ENCODE measurements at regions not wholly inside any gene's neighbourhood (a gene's known extent, or its start where the extent isn't known, plus 50 kb on each side); places are given as distances from the start of the nearest gene placed in this dataset.
"Not testable (repeated sequence)": the region's sequence is repeated elsewhere in the genome, so short reads cannot be mapped to it uniquely, and the experiment has no call there.

GRCh38 chr4:131609039-131609438 is 1540.1 kb upstream of the PCDH10 start:
- H3K27ac ChIP-seq, result no peak overlapping the region
- no peak for TF ChIP-seq CTCF (conservative IDR thresholded peaks at IDR 0.05)

- not testable (repeated sequence) for H3K27ac ChIP-seq
Measured at GRCh38 chr4:131610517-131610916, 1538.6 kb upstream of the PCDH10 start.

- TF ChIP-seq CTCF (conservative IDR thresholded peaks at IDR 0.05), result no peak
- H3K27ac ChIP-seq, result no peak overlapping the region
Measured at GRCh38 chr4:131613086-131613823, 1535.8 kb upstream of the PCDH10 start.

- no peak for TF ChIP-seq CTCF (conservative IDR thresholded peaks at IDR 0.05)
- H3K27ac ChIP-seq, result no peak overlapping the region
Measured at GRCh38 chr4:131613824-131614216, 1535.3 kb upstream of the PCDH10 start.

GRCh38 chr4:131632877-131633276 is 1516.2 kb upstream of the PCDH10 start:
- H3K27ac ChIP-seq, result no peak overlapping the region
- TF ChIP-seq CTCF (conservative IDR thresholded peaks at IDR 0.05), result no peak

- H3K27ac ChIP-seq, result no peak overlapping the region
Measured at GRCh38 chr4:131635191-131635590, 1513.9 kb upstream of the PCDH10 start.

GRCh38 chr4:131638781-131639180 is 1510.3 kb upstream of the PCDH10 start:
- TF ChIP-seq CTCF (conservative IDR thresholded peaks at IDR 0.05), result no peak
- no peak overlapping the region for H3K27ac ChIP-seq

More at GRCh38 chr4:131635191-131635590, 1513.9 kb upstream of the PCDH10 start:
- TF ChIP-seq CTCF (conservative IDR thresholded peaks at IDR 0.05), result no peak

GRCh38 chr4:131644619-131645018 is 1504.5 kb upstream of the PCDH10 start:
- no peak overlapping the region for H3K27ac ChIP-seq
- peak; percentile 28; the same call in 1 of the 2 replicates for TF ChIP-seq CTCF (conservative IDR thresholded peaks at IDR 0.05)

Measured in VCaP (cell line).